ENCODE measurements at regions not wholly inside any gene's neighbourhood (a gene's known extent, or its start where the extent isn't known, plus 50 kb on each side); places are given as distances from the start of the nearest gene placed in this dataset.

DNA sequence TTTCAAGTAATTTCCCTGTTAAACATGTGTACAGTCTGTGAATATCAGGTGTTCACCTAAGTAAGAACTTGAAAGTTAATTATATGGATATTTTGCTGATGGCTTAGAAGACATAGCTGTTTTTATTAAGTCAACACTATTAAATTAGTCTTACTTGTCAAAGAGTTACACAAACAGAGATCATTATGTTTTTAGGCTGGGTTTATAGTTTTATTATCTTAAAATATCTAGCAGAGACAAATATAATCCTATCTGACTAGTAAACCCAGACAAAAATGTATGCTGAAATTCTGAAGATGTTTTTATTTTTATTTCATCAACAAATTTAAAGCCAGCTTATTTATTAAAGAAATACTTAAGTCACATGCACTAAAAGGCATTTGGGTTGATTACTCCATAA is 51.2 kb upstream of the CCK start:
- no peaks in the 10 kb centered on the region for H3K4me1 ChIP-seq
- TF ChIP-seq POLR2AphosphoS5 (IDR thresholded peaks at IDR 0.05) (no peak), EP300 (IDR thresholded peaks at IDR 0.05; ENCODE audit: low read depth) (no peak), POLR2A (IDR thresholded peaks at IDR 0.05) (no peak)
- TF ChIP-seq, protein P1, sequence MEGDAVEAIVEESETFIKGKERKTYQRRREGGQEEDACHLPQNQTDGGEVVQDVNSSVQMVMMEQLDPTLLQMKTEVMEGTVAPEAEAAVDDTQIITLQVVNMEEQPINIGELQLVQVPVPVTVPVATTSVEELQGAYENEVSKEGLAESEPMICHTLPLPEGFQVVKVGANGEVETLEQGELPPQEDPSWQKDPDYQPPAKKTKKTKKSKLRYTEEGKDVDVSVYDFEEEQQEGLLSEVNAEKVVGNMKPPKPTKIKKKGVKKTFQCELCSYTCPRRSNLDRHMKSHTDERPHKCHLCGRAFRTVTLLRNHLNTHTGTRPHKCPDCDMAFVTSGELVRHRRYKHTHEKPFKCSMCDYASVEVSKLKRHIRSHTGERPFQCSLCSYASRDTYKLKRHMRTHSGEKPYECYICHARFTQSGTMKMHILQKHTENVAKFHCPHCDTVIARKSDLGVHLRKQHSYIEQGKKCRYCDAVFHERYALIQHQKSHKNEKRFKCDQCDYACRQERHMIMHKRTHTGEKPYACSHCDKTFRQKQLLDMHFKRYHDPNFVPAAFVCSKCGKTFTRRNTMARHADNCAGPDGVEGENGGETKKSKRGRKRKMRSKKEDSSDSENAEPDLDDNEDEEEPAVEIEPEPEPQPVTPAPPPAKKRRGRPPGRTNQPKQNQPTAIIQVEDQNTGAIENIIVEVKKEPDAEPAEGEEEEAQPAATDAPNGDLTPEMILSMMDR (IDR thresholded peaks at IDR 0.05): no peak
- H3K4me3 ChIP-seq: no peak overlapping the region
- DNase-seq: no peak
- in situ Hi-C loops (cut with MboI; ENCODE audit: low pct_ligation_motif_present in 1 of 4, low pct_unique_long_range_greater_than_20kb in 1 of 4, low sequenced_read_pairs in 3 of 4): no loop called here
- H3K36me3 ChIP-seq: no peaks in the 10 kb centered on the region
- intact Hi-C loops (cut with DNase I; ENCODE audit: low total_unique reads): loop anchor here (10.0 kb wide), 1 partner anchor 592 kb away; no protein-coding TSS in a partner anchor
- no peaks in the 10 kb centered on the region for H3K27me3 ChIP-seq
- H3K27ac ChIP-seq: no peak overlapping the region
- peaks cover 21 to 32% of the 10 kb centered on the region in 2 donors for H3K9me3 ChIP-seq

Measured in transverse colon (tissue), 4 donors.